ENCODE measurements at regions not wholly inside any gene's neighbourhood (a gene's known extent, or its start where the extent isn't known, plus 50 kb on each side); places are given as distances from the start of the nearest gene placed in this dataset.
"Not testable (repeated sequence)": the region's sequence is repeated elsewhere in the genome, so short reads cannot be mapped to it uniquely, and the experiment has no call there.

DNA sequence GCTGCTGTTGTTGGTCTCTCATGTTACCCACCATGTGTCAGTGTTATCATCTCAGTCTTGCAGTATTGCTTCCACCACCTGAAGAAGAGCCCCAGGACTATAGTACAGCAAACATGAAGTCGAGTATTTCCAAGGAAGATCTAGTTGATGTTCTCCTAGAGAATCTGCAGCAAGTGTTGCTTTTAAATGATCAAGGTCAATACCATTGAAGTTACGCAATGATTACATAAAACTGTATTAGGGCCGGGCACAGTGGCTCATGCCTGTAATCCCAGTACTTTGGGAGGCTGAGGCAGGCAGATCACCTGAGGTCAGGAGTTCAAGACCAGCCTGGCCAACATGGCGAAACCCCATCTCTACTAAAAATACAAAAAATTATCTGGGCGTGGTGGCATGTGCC is 173.9 kb downstream of the TJP1 start:
- not testable (repeated sequence) for DNase-seq (ENCODE audit: low read depth)

DNA sequence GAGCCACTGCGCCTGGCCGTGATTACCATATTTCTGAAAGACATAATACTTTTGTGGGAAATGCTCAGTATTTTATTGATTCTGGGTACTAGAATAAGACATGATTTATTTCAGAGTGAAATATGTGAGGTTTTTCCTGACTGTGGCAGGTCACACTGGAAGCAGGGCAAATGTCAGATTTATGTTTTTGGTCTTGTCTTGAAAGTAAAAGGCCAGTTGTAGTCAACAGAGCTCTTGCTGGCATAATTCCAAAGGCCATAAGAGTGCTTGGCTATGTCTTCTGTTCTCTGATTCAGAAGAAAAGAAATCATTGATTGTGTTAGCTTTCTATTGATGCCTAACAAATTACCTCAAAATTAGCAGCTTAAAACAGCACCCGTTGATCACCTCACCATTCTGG is 176.4 kb downstream of the TJP1 start:
- DNase-seq (ENCODE audit: low read depth) = no peak

DNA sequence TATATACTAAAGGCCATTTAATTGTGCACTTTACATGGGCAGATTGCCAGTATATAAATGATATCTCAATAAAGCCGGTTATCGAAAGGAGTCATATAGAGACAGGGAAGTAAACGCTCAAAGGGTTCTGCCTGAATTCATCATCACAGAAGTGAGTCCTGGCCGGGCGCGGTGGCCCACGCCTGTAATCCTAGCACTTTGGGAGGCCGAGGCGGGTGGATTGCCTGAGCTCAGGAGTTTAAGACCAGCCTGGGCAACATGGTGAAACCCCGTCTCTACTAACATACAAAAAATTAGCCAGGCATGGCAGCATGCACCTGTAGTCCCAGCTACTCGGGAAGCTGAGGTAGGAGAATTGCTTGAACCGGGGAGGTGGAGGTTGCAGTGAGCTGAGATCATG is 177.9 kb downstream of the TJP1 start:
- not testable (repeated sequence) for DNase-seq (ENCODE audit: low read depth)

DNA sequence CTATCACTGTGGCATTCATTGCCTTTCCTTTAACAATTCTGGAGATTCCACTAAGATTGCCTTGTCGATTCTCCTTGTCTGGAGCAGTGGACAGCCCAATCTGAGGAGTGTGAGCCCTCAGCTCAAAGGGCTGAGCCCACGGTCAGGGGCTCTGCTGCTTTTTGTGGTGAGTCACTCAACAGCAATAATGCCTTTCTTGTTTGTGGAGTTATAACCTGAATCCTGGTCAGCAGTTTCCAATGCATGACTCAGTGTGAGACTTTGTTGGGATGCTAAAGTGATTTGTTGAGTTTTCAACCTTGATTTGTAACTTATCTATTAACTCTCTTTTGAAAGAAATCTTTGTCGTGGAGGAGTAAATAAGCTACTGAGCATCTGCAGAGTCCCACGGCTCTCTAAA is 183.5 kb downstream of the TJP1 start:
- no peak for DNase-seq (ENCODE audit: low read depth)

DNA sequence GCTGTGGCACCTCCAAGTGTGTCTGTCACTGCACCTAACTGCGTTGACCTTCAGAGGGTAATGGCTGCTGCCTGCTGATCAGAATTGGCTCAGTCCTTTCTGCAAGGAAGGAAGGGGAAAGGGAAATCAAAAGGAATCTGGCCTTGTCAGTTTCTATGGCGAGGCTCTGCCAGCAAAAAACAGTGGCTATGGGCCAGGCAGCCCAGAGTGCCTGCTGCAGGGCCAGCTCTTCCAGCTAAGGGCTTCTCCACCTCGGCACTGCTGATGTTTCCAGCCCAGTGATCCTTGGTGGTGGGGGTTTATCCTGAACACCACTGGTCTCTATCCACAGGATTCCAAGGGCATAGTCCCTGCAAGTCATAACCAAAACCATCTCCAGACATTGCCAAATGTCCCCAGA is 184.3 kb downstream of the TJP1 start:
- no peak for DNase-seq (ENCODE audit: low read depth)

DNA sequence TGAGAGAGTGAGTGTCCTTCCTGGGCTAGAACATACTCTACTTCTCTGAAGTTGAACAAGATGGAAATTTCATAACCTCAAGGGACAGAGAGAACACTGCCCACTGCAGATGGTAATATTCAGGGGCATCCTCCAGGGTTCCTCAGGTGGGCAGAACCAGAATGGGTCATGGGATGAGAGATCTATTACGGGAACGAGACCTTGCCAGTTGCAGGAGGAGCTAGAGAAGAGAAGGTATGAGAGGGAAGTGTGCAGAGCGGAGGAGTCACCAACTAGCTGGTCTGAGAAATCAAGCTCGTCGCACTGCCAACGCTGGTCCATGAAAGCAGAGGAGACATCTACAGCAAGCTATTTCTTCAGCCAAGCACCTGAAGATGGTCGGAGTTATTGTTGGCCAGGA is 184.7 kb downstream of the TJP1 start:
- no peak for DNase-seq (ENCODE audit: low read depth)

DNA sequence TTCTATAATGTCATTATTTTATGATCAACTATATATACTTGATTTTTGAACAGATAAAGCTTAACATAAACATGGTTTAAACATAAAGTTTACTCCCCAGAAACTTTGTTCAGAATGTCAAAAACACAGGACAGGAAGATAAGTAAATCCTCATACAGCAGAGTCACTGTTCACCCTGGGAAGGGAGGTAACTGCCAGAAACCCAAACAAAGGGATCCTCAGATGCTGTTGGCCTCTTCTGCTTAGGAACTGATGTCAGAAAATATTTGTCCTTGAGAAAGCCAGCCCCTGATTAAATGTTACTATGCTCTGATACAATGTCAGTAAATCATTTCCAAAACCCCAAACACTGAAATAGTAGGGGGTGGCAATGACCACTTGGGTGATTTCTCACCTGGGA is 185.3 kb downstream of the TJP1 start:
- DNase-seq (ENCODE audit: low read depth) = no peak

DNA sequence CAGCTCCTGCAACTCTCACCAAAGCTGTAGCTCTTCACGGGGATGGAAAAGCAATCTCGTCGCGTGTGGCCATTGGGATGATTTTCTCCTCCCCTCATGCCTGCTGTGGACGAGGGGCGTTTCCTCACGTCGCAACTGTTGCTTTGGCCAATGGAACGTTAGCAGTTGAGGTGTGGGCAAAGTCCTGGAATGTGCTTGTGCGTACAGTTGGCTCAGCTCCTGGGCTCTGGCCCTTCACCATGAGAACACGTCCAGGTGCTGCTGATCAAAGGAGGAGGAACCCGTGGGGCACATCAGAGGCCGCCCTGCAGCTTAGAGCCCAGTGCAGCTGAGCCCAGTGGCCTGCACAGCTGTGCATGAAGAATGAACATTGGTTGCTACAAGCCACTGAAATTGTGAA is 186.1 kb downstream of the TJP1 start:
- peak; percentile 16 for DNase-seq (ENCODE audit: low read depth)

DNA sequence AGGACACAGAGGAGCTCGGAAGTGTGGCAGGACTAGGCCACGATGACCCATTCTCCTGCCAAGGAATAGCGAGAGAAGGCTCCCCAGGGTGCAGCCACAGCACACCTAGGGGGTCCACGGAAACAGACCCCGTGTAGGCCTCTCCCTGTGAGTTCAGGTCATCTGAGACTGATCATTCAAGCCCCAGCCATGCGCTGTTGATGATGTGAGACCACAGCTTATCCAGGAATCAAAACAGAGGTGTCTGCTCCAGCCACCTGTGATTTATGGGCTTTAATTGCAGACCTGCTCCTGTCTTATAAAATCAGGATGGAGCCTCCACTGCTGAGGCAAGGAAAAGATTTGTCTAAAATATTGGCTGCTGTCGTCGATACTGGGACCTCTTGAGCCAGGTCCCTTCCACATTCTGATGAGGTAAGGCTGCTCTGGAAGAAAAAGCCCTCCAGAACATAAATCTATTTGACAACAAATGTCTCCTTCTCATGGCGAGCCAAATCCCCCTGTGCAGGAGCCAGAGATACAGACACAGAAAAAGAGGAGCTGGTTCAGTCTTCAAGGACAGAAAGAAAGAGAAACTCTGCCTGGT is 186.7 kb downstream of the TJP1 start:
- DNase-seq (ENCODE audit: low read depth) = no peak

DNA sequence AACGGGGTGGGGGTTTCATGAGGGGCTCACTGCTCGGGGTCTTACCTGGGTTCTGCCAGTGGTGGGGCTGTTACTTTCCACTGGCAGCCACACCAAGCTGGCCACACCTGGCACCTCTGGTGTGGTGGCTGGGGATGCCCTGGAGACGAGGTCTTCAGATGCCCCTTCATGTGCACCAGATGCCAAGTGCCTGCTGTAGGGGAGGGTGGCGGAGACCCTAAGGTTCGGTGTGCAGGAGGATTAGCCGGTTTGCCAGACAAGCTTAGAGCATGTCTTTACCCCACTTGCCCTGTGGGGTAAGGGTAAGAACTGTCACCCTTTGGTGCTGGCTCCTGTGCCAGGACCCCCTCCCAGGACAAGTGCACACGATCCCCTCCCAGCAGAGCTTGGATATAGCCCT is 188.3 kb downstream of the TJP1 start:
- no peak for DNase-seq (ENCODE audit: low read depth)

DNA sequence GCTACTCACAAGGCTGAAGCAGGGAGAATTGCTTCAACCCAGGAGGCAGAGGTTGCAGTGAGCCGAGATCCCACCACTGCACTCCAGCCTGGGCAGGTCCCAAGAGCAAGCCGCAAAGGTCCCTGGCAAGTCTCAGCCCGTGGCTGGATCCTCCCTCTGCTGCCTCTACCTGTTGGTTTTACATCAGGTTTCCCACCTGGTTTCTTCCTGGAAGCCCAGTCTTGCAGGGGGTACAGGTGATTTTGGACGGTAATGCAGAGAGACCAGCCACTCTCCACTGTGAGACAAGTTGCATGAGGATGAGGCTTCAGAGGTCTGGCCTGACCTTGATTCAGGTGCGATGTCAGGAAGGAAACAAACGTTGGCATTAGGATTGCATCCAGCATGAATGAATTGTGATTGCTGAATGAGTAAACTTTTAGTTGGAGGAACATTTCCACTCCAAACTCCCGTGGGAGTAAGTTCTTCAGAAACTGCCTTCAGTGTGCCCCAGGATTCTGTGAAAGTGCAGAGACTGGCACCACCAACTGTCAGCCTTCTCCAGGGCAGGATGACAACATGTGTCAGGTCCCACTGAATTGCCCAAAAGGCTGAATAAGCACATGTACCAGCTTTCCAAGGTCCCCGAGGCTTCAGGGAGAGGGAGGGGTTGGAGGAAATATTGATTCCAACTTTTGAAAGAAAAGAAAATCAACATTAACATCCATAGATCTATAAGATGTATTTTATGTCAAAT is 189.4 kb downstream of the TJP1 start:
- DNase-seq (ENCODE audit: low read depth) = peak; percentile 37

DNA sequence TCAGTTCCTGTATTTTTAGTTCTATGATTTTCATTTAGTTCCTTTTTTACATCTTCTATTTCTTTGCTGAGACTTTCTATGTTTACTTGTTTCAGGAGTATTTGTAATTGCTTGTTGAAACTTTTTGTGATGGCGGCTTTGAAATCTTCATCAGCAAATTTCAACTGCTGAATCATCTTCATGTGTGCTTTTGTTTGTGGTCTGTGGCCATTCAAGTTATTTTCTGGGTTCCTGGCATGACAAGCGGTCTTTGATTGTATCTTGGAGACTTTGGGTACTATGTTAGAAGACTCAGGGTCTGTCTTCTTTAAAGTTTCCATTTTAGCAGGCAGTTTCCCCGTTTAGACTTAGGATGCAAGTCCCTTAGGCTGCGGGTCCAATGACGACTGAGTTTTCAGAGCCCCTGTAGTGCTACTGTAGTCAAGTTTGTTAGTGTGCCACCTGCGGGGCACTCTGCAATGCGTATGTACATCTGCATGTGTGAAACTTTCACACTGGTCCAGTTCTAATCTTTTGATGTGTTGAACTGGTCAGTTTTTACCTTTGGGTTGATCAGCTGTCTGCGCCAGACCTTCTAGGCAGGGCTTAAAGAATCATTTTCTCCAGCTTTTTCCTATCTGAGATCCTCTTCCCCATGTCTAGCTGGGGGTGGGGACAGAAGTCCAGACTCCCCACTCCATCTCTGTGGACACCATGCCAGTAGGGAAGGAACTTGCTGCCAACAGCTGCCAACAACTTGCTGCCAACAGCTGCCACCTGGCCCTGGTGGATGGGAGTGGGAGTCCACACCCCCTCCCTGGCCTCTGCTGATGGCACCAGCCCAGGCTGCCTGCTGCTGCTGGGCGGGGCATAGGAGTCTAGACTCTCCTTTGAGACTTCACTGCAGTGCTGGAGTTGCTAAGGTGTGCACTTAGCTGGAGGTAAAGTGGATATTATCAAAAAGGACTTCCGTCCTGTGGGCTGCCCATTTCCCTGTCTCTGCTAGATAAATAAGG is 190.9 kb downstream of the TJP1 start:
- DNase-seq (ENCODE audit: low read depth) = peak; percentile 91

DNA sequence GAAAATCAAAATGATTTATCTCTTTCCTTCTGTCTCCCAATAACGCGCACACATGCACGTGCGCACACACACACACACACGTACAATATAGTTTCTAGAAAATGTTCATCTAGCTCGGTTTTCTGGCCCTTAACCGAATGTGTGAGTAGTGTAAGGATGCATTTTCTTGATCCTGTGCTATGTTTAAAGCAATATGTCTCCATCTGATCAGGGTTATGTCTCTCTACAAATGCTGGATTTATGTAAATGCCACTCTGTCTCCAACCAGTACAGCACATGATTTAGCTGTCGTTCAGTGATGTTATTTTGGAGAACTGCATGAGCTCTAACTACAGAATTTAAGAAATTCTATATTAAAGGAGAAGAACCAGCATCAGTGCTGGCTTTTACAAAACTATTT is 198.0 kb downstream of the TJP1 start:
- DNase-seq (ENCODE audit: low read depth) = no peak

DNA sequence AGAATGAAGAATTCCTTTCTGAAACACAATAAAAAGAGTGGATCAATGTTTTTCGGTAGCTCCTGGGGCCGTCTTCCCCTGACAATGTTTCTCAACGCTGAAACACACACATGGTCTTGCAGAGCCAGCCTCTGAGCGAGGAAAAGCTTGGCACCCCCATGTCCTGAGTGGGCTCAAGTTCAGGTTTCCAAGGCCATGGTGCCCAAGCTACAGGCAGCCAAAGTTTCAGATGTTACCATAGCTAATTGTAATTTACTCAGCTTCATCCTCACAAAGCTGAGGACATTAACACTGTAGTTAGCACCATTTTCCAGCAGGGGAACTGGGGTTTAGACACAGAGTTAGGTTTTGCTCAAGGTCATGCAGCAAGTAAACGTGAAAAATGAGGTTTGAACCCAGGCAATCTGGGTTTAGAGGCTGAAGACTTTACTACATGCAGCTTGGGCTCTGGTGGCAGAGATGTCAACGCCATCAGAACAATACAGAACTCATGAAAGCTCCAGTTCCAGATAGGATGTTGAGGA is 199.1 kb downstream of the TJP1 start:
- no peak for DNase-seq (ENCODE audit: low read depth)

DNA sequence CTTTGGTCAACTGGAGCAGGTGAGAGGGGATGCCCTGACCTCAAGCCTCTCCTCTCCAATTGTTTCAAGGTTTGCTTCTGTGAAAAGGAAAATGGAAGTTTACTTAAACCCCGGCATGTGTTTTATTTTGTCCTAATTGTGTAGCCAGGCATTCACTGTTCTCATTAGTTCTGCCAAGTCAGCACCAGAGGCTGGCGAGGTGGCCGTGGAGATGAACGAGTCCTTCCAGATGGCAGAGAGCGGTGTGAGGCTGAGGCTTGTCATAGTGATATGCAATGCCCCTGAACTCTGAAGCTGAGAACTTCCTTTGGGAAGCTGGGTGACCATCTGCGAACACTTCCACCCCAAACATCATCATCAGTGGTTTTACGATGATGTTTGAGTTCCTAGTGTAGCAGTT is 199.6 kb downstream of the TJP1 start:
- DNase-seq (ENCODE audit: low read depth) = no peak

DNA sequence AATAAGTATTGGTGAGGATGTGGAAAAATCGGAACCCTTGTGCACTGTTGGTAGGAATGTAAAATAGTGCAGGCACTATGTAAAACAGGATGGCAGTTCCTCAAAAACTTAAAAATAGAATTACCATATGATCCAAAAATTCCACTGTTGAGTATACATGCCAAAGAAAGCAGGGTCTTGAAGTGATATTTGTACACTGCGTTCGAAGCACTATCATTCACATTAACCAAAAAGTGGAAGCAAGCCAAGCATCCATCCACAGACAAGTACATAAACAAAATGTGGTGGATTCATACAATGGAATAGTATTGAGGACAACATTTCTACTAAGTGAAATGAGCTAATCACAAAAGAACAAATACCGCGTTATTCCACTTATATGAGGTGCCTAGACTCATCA is 200.7 kb downstream of the TJP1 start:
- DNase-seq (ENCODE audit: low read depth) = no peak

DNA sequence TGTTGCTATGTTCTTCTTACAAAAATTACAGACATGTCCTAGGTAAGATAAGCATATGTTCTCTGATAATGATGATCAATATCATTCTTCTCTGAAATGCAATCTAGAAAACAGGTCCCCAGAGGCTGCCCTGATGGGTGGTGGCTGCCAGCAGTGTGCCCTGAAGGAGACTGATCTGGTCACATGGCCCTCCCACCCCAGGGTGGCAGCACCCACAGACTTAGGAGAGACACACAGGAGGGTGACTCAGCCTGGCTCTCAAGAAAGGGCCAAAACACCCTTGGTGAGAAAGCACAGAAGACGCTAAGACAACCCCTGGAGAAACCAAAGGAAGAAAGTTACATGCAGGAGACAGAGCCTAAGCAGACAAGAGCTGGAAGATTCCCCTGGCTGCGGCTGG is 203.7 kb downstream of the TJP1 start:
- no peak for DNase-seq (ENCODE audit: low read depth)

DNA sequence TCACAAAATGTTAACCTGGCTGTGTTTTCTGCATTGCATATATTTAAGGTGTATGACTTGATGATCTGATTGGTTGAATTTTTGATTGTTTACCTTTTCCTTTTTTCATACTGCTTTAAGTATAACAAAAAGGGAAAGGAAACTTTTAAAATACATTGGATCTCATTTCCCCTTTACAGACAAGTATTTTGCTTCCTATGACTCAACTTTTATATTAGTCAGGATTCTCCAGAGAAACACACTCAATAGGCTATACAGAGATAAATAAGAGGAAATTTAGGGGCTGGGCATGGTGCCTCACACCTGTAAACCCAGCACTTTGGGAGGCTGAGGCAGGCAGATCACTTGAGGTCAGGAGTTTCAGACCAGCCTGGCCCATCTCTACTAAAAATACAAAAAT is 205.8 kb downstream of the TJP1 start:
- no peak for DNase-seq (ENCODE audit: low read depth)

DNA sequence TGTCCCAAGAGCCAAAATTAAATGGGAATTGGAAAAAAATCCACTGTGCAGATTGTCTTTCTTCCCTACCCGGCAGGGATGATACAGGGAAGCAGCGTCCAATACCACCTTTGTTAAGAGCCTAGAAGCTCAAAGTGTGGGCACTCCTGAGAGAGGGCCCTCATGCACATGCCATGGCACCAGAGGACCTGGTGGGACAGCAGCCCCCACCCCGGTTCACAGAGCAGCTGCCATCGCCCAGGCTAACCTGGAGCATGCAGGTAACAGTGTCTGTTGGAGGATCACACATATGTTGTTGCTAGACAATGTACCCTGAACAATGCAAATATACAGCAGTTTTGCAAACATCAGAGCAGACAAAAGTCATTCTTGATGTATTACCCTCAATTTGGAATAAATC is 206.5 kb downstream of the TJP1 start:
- DNase-seq (ENCODE audit: low read depth) = no peak

DNA sequence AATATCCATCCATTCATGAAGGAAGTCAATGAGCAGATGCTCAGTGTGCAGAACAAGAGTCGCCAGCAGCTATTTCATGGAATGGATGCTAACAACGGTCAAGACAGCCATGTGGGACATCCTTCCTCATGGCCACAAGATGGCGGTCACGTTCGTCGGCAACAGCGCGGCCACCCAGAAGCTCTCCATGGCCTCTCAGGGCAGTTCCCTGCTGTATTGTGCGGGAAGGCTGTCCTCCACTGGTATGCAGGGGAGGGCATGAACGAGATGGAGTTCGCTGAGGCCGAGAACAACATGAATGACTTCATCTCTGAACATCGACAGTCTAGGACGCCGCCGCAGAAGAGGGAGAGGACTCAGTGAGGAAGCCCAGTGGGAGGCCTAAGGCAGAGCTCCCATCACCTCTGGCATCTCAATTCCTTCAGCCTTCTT is 208.3 kb downstream of the TJP1 start:
- no peak for DNase-seq (ENCODE audit: low read depth)

DNA sequence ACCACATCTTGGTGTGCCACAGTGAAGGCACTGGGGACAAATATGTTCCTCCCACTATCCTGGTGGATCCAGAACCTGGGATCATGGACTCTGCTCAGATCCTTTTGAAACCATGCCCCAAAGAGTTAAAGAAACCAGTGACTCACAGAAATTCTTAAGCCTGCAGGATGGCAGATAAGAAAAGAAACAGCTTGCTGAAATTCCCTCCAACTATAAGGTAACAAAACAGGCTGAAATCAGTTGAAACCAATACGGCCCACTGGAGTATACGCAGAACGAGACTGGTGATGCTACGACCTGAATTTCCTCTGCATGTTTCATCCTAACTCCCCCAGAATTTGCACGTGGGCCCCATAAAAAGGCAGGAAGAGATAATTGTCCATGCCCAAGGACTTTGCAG is 209.6 kb downstream of the TJP1 start:
- DNase-seq (ENCODE audit: low read depth) = no peak

DNA sequence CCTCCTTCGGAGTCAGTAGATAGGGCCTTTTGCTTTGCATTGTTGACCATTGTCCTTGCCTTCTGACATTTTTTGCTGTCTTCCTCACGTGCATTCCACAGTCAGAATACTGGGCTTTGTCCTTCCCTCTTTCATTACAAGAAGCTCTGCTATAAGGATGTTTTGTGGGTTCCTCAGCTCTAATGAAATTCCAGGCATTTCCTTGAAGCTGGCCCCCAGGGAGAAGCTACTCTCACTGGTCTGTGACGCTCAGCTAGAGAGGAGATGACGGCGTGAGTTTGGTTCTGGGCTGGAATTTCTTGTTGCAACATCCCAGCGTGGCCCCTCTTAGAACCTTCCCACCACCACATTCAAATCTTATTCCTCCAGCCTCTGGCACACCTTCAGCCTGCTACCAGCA is 210.2 kb downstream of the TJP1 start:
- DNase-seq (ENCODE audit: low read depth) = peak; percentile 48

Measured in myocyte (in vitro differentiated cells).